Muscle of leg (tissue), 3 donors: ENCODE measurements at regions not wholly inside any gene's neighbourhood (a gene's known extent, or its start where the extent isn't known, plus 50 kb on each side); places are given as distances from the start of the nearest gene placed in this dataset.
"Not testable (repeated sequence)": the region's sequence is repeated elsewhere in the genome, so short reads cannot be mapped to it uniquely, and the experiment has no call there.

Experiments
- DNase-seq: peaks from one replicate; pipeline ENCODE4 v3.0.0; 2013
- H3K27ac ChIP-seq: one replicate; pipeline ENCODE4 v1.5.1; 2013; ENCODE audit warnings: mild to moderate bottlenecking, low read length, control low read depth
- H3K27me3 ChIP-seq: one replicate; pipeline ENCODE4 v1.6.1; 2013; ENCODE audit warnings: low read length; ENCODE audit not compliant: control insufficient read depth, insufficient read depth
- H3K36me3 ChIP-seq: one replicate; pipeline ENCODE4 v1.6.1; 2013; ENCODE audit warnings: low read length; ENCODE audit not compliant: control insufficient read depth, insufficient read depth
- H3K4me1 ChIP-seq: one replicate; pipeline ENCODE4 v1.6.1; 2013; ENCODE audit warnings: low read length; ENCODE audit not compliant: control insufficient read depth, insufficient read depth
- H3K4me3 ChIP-seq: one replicate; pipeline ENCODE4 v1.5.1; 2013; ENCODE audit warnings: low read length, control low read depth
- H3K9me3 ChIP-seq: replicated peaks from 2 replicates; pipeline ENCODE4 v1.6.1; 2013; ENCODE audit warnings: low read depth, low read length; ENCODE audit not compliant: control insufficient read depth
- WGBS: methylation state at CpG from one replicate; pipeline ENCODE4 v1.1.5; 2013; ENCODE audit warnings: missing lambda C conversion rate; ENCODE audit not compliant: insufficient coverage; 5-methylcytosine and 5-hydroxymethylcytosine counted together

DNA sequence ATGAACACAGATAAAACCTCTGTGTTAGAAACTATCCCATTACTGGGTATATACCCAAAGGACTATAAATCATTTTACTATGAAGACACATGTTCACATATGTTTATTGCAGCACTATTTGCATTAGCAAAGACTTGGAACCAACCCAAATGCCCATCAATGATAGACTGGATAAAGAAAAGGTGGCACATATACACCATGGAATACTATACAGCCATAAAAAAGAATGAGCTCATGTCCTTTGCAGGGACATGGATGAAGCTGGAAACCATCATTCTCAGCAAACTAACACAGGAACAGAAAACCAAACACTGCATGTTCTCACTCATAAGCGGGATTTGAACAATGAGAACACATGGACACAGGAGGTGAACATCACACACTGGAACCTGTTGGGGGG is 58.9 kb upstream of the BMAL1 start:
- H3K27me3 ChIP-seq, H3K9me3 ChIP-seq, H3K36me3 ChIP-seq, H3K27ac ChIP-seq, H3K4me1 ChIP-seq, H3K4me3 ChIP-seq, DNase-seq: not testable (repeated sequence)
- 100% methylated on average over 1 of the region's 1 CpG for WGBS

GRCh38 chr11:13220148-13220547 is 57.4 kb upstream of the BMAL1 start:
- H3K4me3 ChIP-seq: no peak overlapping the region
- no peak for DNase-seq
- 32% methylated on average over 3 of the region's 3 CpGs for WGBS
- peaks cover 5% of the 10 kb centered on the region for H3K27me3 ChIP-seq
- H3K4me1 ChIP-seq: no peaks in the 10 kb centered on the region
- H3K36me3 ChIP-seq: no peaks in the 10 kb centered on the region
- no peak overlapping the region for H3K27ac ChIP-seq
- no peaks in the 10 kb centered on the region for H3K9me3 ChIP-seq

- no peaks in the 10 kb centered on the region for H3K36me3 ChIP-seq
- no peaks in the 10 kb centered on the region for H3K9me3 ChIP-seq
- no peak for DNase-seq
- H3K27ac ChIP-seq: no peak overlapping the region
- no peaks in the 10 kb centered on the region for H3K4me1 ChIP-seq
- H3K4me3 ChIP-seq: no peak overlapping the region
- WGBS: 60% methylated on average over 1 of the region's 4 CpGs
- H3K27me3 ChIP-seq: no peaks in the 10 kb centered on the region
Observed at GRCh38 chr11:13221722-13222121, 55.9 kb upstream of the BMAL1 start.

GRCh38 chr11:13222285-13222684 is 55.3 kb upstream of the BMAL1 start:
- H3K36me3 ChIP-seq: no peaks in the 10 kb centered on the region
- no peak for DNase-seq
- no peak overlapping the region for H3K27ac ChIP-seq
- H3K27me3 ChIP-seq: no peaks in the 10 kb centered on the region
- no peaks in the 10 kb centered on the region for H3K4me1 ChIP-seq
- no peaks in the 10 kb centered on the region for H3K9me3 ChIP-seq
- H3K4me3 ChIP-seq: no peak overlapping the region
- 83% methylated on average over 2 of the region's 3 CpGs for WGBS

GRCh38 chr11:13223112-13223511 is 54.5 kb upstream of the BMAL1 start:
- Histone ChIP-seq H3K4me1 (no peaks in the 10 kb centered on the region), H3K9me3 (no peaks in the 10 kb centered on the region), H3K4me3 (no peak overlapping the region), H3K36me3 (no peaks in the 10 kb centered on the region), H3K27ac (no peak overlapping the region), H3K27me3 (no peaks in the 10 kb centered on the region)
- peak; percentile 32 for DNase-seq
- 14% methylated on average over 3 of the region's 5 CpGs for WGBS

- no peaks in the 10 kb centered on the region for H3K36me3 ChIP-seq
- no peaks in the 10 kb centered on the region for H3K9me3 ChIP-seq
- H3K4me1 ChIP-seq: peaks cover 7% of the 10 kb centered on the region
- H3K27ac ChIP-seq: no peak overlapping the region
- H3K4me3 ChIP-seq: no peak overlapping the region
- no peaks in the 10 kb centered on the region for H3K27me3 ChIP-seq
- no peak for DNase-seq
- WGBS: no CpG with 5 or more reads among the region's 1 CpG
Observed at GRCh38 chr11:13224324-13224723, 53.3 kb upstream of the BMAL1 start.

- peaks cover 8% of the 10 kb centered on the region for H3K4me1 ChIP-seq
- 81% methylated on average over 5 of the region's 10 CpGs for WGBS
- H3K27me3 ChIP-seq: no peaks in the 10 kb centered on the region
- no peaks in the 10 kb centered on the region for H3K9me3 ChIP-seq
- H3K27ac ChIP-seq: no peak overlapping the region
- no peak overlapping the region for H3K4me3 ChIP-seq
- no peaks in the 10 kb centered on the region for H3K36me3 ChIP-seq
- DNase-seq: no peak
Observed at GRCh38 chr11:13225038-13226001, 52.3 kb upstream of the BMAL1 start.

GRCh38 chr11:13227676-13228255 is 49.8 kb upstream of the BMAL1 start:
- no peaks in the 10 kb centered on the region for H3K9me3 ChIP-seq
- no peak overlapping the region for H3K4me3 ChIP-seq
- 80% methylated on average over 1 of the region's 4 CpGs for WGBS
- H3K36me3 ChIP-seq: no peaks in the 10 kb centered on the region
- DNase-seq: no peak
- no peaks in the 10 kb centered on the region for H3K27me3 ChIP-seq
- H3K27ac ChIP-seq: no peak overlapping the region
- H3K4me1 ChIP-seq: peaks cover 8% of the 10 kb centered on the region
